ENCODE measurements at regions not wholly inside any gene's neighbourhood (a gene's known extent, or its start where the extent isn't known, plus 50 kb on each side); places are given as distances from the start of the nearest gene placed in this dataset.
A peak's percentile ranks its signal among the peaks of the same experiment; 100 is the strongest.
"Not testable (repeated sequence)": the region's sequence is repeated elsewhere in the genome, so short reads cannot be mapped to it uniquely, and the experiment has no call there.

- no peak for DNase-seq
These were observed 118.3 kb upstream of the EEF2KMT start for GRCh38 chr16:5215901-5216300.

GRCh38 chr16:5214466-5214865 is 116.9 kb upstream of the EEF2KMT start:
- DNase-seq = no peak

GRCh38 chr16:5212501-5212900 is 114.9 kb upstream of the EEF2KMT start:
- DNase-seq = not testable (repeated sequence)

GRCh38 chr16:5207862-5208498 is 110.4 kb upstream of the EEF2KMT start:
- peak; percentile 11 to 33 for DNase-seq

- no peak for DNase-seq
These were observed 109.5 kb upstream of the EEF2KMT start for GRCh38 chr16:5207001-5207523.

DNA sequence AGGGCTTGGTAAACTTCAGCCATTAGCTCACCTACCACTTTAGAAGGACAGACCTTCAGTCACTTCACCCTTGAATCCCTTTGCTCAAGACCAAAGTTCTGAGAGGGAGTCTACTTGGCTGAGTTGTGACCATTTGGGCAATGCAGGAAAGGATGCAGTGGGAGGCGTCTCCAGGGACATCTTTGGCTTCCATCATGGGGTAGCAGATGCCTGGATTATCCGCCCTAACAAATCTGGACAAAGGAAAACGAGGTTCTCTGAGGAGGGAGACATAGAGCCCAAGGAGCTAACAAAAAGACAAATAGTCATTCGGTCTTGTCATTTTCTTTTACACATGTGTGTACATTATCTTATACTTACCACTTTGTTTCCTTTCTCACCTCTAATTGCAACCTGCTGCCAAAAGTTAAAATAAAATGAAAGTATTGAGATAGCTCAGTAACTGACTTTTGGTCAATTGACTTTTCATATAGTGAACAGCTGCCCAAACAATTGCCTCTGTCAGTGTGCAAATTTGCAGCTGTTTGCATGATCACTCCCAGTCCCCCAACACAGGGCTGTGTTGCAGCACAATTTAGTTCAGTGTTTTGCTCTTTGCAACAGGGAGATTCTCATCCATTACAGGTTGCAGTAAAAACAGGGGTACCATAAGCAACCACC is 108.9 kb upstream of the EEF2KMT start:
- no peak for DNase-seq

GRCh38 chr16:5205361-5206040 is 107.9 kb upstream of the EEF2KMT start:
- DNase-seq = no peak

DNA sequence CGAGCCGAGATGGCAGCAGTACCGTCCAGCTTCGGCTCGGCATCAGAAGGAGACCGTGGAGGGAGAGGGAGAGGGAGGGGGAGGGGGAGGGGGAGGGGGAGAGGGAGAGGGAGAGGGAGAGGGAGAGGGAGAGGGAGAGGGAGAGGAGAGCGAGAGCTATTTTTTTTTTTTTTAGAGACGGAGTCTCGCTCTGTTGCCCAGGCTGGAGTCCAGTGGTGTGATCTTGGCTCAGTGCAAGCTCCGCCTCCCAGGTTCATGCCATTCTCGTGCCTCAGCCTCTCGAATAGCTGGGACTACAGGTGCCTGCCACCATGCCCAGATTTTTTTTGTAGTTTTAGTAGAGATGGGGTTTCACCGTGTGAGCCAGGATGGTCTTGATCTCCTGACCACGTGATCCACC is 106.1 kb upstream of the EEF2KMT start:
- not testable (repeated sequence) for DNase-seq

GRCh38 chr16:5200123-5200522 is 102.5 kb upstream of the EEF2KMT start:
- no peak for DNase-seq

DNA sequence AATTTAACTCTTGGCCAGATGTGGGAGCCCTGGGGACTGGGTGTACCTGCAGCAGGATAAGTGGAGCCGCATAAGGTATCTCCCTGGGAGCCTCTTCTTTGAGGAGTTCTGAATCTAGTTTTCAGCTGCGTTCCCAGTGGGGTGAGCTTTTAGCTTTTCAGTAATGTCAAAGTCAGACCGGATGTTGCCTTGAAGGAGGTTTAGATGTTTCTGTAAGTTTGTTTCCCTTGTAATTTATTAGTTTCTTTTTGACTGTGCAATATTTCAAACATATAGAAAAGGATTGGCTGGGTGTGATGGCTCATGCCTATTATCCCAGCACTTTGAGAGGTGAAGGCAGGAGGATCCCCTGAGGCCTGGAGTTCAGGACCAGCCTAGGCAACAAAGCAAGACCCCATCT is 98.6 kb upstream of the EEF2KMT start:
- DNase-seq = no peak

- DNase-seq = no peak
These were observed 96.3 kb upstream of the EEF2KMT start for GRCh38 chr16:5193861-5194260.

DNA sequence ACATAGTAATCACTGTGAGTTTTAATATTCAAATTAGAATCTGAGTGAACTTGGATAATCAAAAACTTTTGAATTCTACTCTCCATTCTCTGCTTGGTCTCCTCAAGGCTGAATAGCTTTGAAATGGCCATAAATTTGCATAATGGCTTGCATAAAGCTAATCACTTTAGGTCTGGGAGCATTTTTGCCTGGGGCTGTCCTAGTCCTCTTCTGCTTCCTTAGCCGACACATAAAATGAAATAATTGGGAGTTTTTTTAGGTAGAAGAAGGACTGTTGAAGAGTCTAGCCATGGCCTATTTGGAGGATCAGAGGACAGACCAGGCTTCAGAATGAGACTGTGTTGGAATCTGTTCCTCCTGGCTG is 91.4 kb upstream of the EEF2KMT start:
- no peak for DNase-seq

DNA sequence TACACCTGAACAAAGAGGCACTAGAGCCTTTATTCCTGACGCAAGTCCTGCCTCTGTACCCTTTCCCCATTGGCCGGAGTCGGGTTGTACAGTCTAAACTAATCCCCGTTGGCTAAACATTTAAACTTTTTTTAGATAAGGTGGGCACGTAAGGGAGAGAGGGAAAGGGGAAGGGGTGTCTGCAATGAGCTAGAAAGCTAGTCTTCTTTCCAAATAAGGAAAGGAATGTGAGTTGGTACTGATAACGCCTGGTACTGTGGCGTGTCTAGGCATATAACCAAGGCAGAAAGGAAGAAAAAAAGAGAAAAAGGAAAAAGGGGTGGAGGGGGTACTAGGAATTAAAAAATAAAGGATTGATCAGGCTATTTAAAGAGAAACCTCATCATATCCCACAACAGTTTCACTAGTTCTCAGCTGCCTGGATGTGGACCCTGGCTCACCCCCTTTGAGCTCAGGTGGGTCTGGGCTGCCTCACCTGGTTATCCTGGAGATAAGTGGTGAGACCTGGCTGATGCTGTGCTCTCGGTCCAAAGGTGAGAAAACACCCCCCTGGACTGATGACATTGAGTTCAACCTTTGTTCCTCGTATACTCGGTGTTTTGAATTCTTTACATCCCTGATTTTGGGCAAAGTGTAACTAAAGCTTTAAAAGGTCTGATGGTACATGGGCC is 90.9 kb upstream of the EEF2KMT start:
- DNase-seq = no peak

DNA sequence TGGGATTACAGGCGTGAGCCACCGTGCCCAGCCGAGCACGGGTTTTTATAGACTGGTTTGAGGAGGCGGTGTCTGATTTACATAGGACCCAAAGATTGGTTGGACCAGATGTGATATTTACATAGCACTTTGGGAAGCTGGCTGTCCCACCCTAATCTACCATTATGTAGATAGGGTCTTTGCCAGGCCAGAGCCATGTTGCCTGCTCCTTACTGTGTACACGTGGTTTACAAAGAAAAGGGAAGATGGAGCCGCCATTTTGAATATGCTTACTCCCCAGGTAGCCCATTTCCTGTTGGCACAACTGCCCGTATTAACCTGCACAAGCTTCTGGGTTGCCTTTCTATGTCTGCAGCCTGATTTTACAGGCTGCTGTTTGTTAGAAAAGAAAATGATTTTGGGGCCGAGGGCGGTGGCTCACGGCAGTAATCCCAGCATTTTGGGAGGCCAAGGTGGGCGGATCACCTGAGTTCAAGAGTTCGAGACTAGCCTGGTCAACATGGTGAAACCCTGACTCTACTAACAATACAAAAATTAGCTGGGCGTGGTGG is 89.9 kb upstream of the EEF2KMT start:
- DNase-seq = no peak

DNA sequence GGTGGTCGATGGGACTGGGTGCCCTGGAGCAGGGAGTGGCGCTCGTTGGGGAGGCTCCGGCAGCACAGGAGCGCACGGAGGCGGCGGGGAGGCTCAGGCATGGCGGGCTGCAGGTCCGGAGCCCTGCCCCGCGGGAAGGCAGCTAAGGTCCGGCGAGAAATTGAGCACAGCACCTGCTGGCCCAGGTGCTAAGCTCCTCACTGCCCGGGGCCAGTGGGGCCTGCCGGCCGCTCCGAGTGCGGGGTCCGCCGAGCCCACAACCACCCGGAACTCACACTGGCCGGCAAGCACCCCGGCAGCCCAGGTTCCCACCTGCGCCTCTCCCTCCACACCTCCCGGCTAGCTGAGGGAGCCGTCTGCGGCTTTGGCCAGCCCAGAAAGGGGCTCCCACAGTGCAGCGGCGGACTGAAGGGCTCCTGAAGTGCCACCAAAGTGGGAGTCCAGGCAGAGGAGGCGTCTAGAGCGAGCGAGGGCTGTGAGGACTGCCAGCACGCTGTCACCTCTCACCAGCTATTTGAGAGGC is 88.8 kb upstream of the EEF2KMT start:
- DNase-seq = no peak

GRCh38 chr16:5176505-5176904 is 78.9 kb upstream of the EEF2KMT start:
- DNase-seq = no peak

GRCh38 chr16:5175266-5175665 is 77.7 kb upstream of the EEF2KMT start:
- no peak for DNase-seq

GRCh38 chr16:5166486-5166885 is 68.9 kb upstream of the EEF2KMT start:
- no peak for DNase-seq

- not testable (repeated sequence) for DNase-seq
These were observed 67.8 kb upstream of the EEF2KMT start for GRCh38 chr16:5165429-5165828.

DNA sequence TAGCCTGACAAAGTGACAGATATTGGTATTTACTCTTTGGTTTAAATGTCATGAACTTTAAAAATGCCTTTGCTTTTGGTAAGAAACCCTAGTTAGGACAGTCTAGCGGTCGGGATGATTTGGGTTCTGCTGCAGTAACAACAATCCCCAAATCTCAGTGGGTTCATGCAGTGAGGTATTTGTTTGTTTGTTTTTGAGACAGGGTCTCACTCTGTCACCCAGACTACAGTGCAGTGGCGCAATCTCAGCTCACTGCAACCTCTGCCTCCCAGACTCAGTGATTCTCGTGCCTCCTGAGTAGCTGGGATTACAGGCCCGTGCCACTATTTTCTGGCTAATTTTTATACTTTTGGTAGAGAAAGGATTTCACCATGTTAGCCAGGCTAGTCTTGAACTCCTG is 65.2 kb upstream of the EEF2KMT start:
- DNase-seq = not testable (repeated sequence)

GRCh38 chr16:5161888-5162287 is 64.3 kb upstream of the EEF2KMT start:
- DNase-seq = not testable (repeated sequence)

GRCh38 chr16:5160010-5160409 is 62.4 kb upstream of the EEF2KMT start:
- DNase-seq = not testable (repeated sequence)

- not testable (repeated sequence) for DNase-seq
These were observed 61.9 kb upstream of the EEF2KMT start for GRCh38 chr16:5159537-5159936.

Measured in inflammatory macrophage treated with lipopolysaccharide for 1 hour (primary cell).